ENCODE measurements at regions not wholly inside any gene's neighbourhood (a gene's known extent, or its start where the extent isn't known, plus 50 kb on each side); places are given as distances from the start of the nearest gene placed in this dataset.

DNA sequence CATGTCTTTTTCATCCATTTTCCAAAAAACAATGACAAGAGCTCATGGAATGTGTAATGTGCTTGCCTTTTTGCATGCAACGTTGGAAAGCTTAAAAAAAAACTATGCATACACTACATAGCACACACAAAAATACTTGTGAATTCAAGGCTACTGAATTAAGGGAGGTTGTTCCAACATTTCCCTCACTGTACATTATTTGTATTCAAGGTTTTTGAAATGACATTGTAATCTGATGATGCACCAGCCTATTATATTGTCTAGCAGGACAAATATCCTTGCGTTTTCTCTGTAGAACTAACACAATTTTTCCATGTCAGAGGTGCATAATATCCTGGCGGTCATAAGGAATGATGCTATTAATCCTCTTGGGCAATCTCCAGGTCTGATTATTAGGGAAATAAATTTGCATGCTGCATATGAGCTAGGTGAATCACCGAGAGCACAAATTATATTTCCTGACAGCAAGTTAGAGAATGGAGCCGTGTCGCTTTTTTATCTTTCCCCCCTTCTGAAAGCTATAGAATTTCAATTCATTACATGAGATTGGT lies 836.9 kb upstream of the FANCL start:
- Histone ChIP-seq H3K36me3 (ENCODE audit: insufficient read depth, low read length) (no peaks in the 10 kb centered on the region), H3K4me3 (ENCODE audit: low read length in 2 of 2) (no peak overlapping the region), H3K27ac (ENCODE audit: low read depth, low read length) (no peak overlapping the region), H3K4me1 (ENCODE audit: insufficient read depth, low read length) (no peaks in the 10 kb centered on the region), H3K27me3 (ENCODE audit: insufficient read depth, low read length) (no peaks in the 10 kb centered on the region), H3K9me3 (ENCODE audit: control insufficient read depth in 1 of 2, low read length in 2 of 2) (no peaks in the 10 kb centered on the region)
- intact Hi-C loops (cut with micrococcal nuclease): no loop called here
- H3K27me3 Mint-ChIP-seq: peaks cover 0 to 1% of the 10 kb centered on the region in 2 donors
- ChIA-PET CTCF (ENCODE audit: partially characterized antibody) (no interaction called here), POLR2A (ENCODE audit: partially characterized antibody) (no interaction called here)
- no peak for DNase-seq
- H3K4me3 Mint-ChIP-seq: no peak overlapping the region
- H3K4me1 Mint-ChIP-seq: no peaks in the 10 kb centered on the region
- no peaks in the 10 kb centered on the region for H3K36me3 Mint-ChIP-seq
- peaks cover 0 to 3% (median 0%) of the 10 kb centered on the region in 8 donors for H3K9me3 Mint-ChIP-seq
- H3K27ac Mint-ChIP-seq: no peak overlapping the region

DNA sequence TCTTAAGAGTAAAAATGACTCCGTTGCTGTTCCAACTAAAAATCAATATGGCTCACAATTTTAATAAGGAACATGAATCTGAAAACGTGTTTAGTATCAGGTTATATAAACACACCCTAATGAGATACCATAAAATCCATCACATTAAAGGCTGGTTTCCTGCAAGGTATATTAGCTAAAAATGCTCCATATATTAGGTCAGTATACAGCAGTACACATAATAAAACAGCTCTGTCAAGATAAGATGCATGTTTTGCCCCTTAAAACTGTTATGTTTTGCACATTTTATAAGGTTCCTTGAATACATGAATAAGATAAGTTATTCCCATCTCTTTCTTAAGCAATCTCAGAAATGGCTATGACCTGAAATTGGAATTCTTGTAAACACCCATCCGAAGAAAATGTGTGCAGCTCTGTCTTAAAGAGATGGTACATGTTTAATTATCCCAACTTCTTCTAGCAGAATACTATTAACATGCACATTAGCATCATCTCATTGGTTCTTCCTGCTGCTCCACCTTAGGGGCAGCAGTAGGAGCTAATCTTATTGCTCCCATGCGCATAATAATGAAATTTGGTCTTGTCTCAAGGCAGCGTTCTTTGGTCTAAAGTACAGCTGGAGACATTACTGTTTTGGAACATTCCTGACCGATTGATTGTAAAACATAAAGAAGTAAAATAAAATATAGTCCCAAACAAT lies 836.1 kb upstream of the FANCL start:
- intact Hi-C loops (cut with micrococcal nuclease): no loop called here
- Mint-ChIP-seq H3K9me3 (peaks cover 0 to 3% (median 0%) of the 10 kb centered on the region in 8 donors), H3K36me3 (no peaks in the 10 kb centered on the region), H3K27me3 (peaks cover 0 to 1% of the 10 kb centered on the region in 2 donors), H3K4me3 (no peak overlapping the region), H3K4me1 (no peaks in the 10 kb centered on the region), H3K27ac (no peak overlapping the region)
- H3K9me3 ChIP-seq (ENCODE audit: control insufficient read depth in 1 of 2, low read length in 2 of 2): no peaks in the 10 kb centered on the region
- DNase-seq: no peak
- H3K27me3 ChIP-seq (ENCODE audit: insufficient read depth, low read length): no peaks in the 10 kb centered on the region
- ChIA-PET POLR2A (ENCODE audit: partially characterized antibody) (no interaction called here), CTCF (ENCODE audit: partially characterized antibody) (no interaction called here)
- H3K27ac ChIP-seq (ENCODE audit: low read depth, low read length): no peak overlapping the region
- no peak overlapping the region for H3K4me3 ChIP-seq (ENCODE audit: low read length in 2 of 2)
- H3K4me1 ChIP-seq (ENCODE audit: insufficient read depth, low read length): no peaks in the 10 kb centered on the region
- no peaks in the 10 kb centered on the region for H3K36me3 ChIP-seq (ENCODE audit: insufficient read depth, low read length)

DNA sequence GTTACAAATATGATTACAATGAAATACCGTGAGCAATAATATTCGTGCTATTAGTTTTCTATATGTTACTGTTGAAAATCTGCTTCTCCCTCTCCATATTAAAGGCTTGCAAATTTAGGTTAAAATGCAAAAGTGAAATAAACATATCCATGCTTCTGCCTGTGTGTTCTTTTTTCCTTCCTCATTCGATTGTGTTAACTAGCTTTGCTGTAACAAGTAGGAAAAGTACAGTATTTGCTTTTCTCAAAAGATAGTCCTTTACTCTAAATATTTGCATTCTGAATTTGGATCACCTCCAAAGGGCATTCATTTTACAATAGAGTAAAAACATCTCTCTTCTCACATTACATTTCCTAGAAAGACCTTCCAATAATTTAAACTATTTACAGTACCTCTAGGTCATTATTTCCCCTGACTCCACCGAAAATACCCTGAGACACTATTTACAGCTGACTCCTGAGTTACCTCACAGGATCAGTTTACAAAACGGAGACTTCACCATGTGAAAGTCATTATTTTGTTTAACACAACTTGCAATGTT lies 835.0 kb upstream of the FANCL start:
- H3K27me3 ChIP-seq (ENCODE audit: insufficient read depth, low read length): no peaks in the 10 kb centered on the region
- H3K27ac Mint-ChIP-seq: no peak overlapping the region
- no peaks in the 10 kb centered on the region for H3K4me1 Mint-ChIP-seq
- POLR2A ChIA-PET (ENCODE audit: partially characterized antibody): no interaction called here
- no peaks in the 10 kb centered on the region for H3K9me3 ChIP-seq (ENCODE audit: control insufficient read depth in 1 of 2, low read length in 2 of 2)
- H3K27me3 Mint-ChIP-seq: peaks cover 0 to 1% of the 10 kb centered on the region in 2 donors
- CTCF ChIA-PET (ENCODE audit: partially characterized antibody): no interaction called here
- H3K36me3 ChIP-seq (ENCODE audit: insufficient read depth, low read length): no peaks in the 10 kb centered on the region
- H3K36me3 Mint-ChIP-seq: no peaks in the 10 kb centered on the region
- H3K4me3 Mint-ChIP-seq: no peak overlapping the region
- intact Hi-C loops (cut with micrococcal nuclease): no loop called here
- peaks cover 0 to 9% (median 2%) of the 10 kb centered on the region in 8 donors for H3K9me3 Mint-ChIP-seq
- no peak overlapping the region for H3K27ac ChIP-seq (ENCODE audit: low read depth, low read length)
- no peak overlapping the region for H3K4me3 ChIP-seq (ENCODE audit: low read length in 2 of 2)
- H3K4me1 ChIP-seq (ENCODE audit: insufficient read depth, low read length): no peaks in the 10 kb centered on the region
- DNase-seq: no peak

DNA sequence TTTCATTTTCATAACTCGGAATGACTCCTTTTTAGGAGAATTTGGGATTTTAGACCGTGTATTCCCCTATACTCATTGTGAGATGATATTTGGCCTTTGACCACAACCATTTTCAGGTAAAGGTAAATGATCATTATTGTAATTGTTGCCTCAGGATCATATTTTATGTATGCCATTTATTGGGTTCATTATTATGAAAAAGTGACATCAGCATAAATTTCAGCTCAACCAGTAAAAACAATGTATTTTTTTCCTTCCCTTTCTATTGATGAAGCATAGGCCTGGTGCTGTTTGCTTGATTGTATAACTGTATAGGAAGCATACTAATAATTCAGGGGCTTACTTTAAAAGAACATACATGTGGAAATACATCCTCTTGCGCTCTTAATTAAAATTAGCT lies 832.9 kb upstream of the FANCL start:
- no peaks in the 10 kb centered on the region for H3K36me3 Mint-ChIP-seq
- H3K9me3 Mint-ChIP-seq: peaks cover 0 to 12% (median 5%) of the 10 kb centered on the region in 8 donors
- H3K36me3 ChIP-seq (ENCODE audit: insufficient read depth, low read length): no peaks in the 10 kb centered on the region
- ChIA-PET POLR2A (ENCODE audit: partially characterized antibody) (no interaction called here), CTCF (ENCODE audit: partially characterized antibody) (no interaction called here)
- H3K9me3 ChIP-seq (ENCODE audit: control insufficient read depth in 1 of 2, low read length in 2 of 2): no peaks in the 10 kb centered on the region
- no peaks in the 10 kb centered on the region for H3K4me1 Mint-ChIP-seq
- no peaks in the 10 kb centered on the region for H3K27me3 ChIP-seq (ENCODE audit: insufficient read depth, low read length)
- H3K4me3 ChIP-seq (ENCODE audit: low read length in 2 of 2): no peak overlapping the region
- H3K27ac Mint-ChIP-seq: no peak overlapping the region
- no peak for DNase-seq
- no peak overlapping the region for H3K4me3 Mint-ChIP-seq
- intact Hi-C loops (cut with micrococcal nuclease): no loop called here
- H3K4me1 ChIP-seq (ENCODE audit: insufficient read depth, low read length): no peaks in the 10 kb centered on the region
- no peaks in the 10 kb centered on the region for H3K27me3 Mint-ChIP-seq
- H3K27ac ChIP-seq (ENCODE audit: low read depth, low read length): no peak overlapping the region

DNA sequence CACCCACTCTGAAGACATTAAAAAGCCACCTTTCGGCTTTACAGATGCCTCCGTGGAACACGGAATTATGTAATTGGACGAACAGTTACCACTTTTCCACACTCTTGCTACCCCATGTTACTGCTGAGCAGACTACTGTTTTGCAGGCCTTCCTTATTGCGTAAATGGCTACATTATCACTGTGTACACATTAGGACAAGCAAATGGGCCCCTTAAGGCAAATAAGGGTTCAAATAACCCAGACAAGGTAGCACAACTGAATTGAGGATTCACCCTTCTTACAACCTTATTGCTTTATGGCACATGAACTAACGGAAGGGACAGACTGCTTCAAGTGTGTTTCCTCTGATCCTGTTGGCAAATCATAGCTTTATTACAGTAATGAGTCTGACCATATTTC lies 832.2 kb upstream of the FANCL start:
- CTCF ChIA-PET (ENCODE audit: partially characterized antibody): no interaction called here
- no peaks in the 10 kb centered on the region for H3K4me1 Mint-ChIP-seq

DNA sequence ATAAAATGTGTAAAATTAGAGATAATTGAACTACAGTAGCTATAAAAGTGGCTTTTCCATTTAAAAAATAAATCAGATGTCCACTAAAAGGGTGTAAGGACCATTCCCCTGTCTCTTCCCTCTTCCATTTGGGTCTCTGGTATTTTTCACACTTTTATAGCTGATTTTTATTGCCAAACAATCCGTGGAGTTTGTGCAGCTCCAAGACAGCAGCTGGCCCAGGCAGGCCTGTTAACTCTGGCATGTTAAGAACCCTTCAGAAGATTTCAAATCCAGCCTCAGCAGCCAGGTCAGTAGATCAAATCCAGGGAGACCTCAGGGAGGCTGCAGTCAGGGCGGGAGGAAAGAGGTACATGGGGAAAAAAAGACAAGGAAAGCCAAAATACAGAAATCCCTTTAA lies 827.1 kb upstream of the FANCL start:
- DNase-seq: no peak
- no peaks in the 10 kb centered on the region for H3K27me3 Mint-ChIP-seq
- H3K36me3 ChIP-seq (ENCODE audit: insufficient read depth, low read length): no peaks in the 10 kb centered on the region
- H3K9me3 ChIP-seq (ENCODE audit: control insufficient read depth in 1 of 2, low read length in 2 of 2): no peaks in the 10 kb centered on the region
- no peak overlapping the region for H3K4me3 Mint-ChIP-seq
- peaks cover 0 to 12% (median 7%) of the 10 kb centered on the region in 8 donors for H3K9me3 Mint-ChIP-seq
- ChIA-PET POLR2A (ENCODE audit: partially characterized antibody) (no interaction called here), CTCF (ENCODE audit: partially characterized antibody) (no interaction called here)
- no peak overlapping the region for H3K27ac ChIP-seq (ENCODE audit: low read depth, low read length)
- no peaks in the 10 kb centered on the region for H3K27me3 ChIP-seq (ENCODE audit: insufficient read depth, low read length)
- no peaks in the 10 kb centered on the region for H3K4me1 Mint-ChIP-seq
- intact Hi-C loops (cut with micrococcal nuclease): no loop called here
- H3K27ac Mint-ChIP-seq: no peak overlapping the region
- no peaks in the 10 kb centered on the region for H3K4me1 ChIP-seq (ENCODE audit: insufficient read depth, low read length)
- no peak overlapping the region for H3K4me3 ChIP-seq (ENCODE audit: low read length in 2 of 2)
- no peaks in the 10 kb centered on the region for H3K36me3 Mint-ChIP-seq

More for the DNA sequence above, 832.2 kb upstream of the FANCL start:
- H3K27ac Mint-ChIP-seq: no peak overlapping the region
- intact Hi-C loops (cut with micrococcal nuclease): no loop called here
- H3K36me3 Mint-ChIP-seq: no peaks in the 10 kb centered on the region
- no peaks in the 10 kb centered on the region for H3K36me3 ChIP-seq (ENCODE audit: insufficient read depth, low read length)
- H3K4me1 ChIP-seq (ENCODE audit: insufficient read depth, low read length): no peaks in the 10 kb centered on the region
- DNase-seq: no peak
- H3K27me3 ChIP-seq (ENCODE audit: insufficient read depth, low read length): no peaks in the 10 kb centered on the region
- no peak overlapping the region for H3K4me3 ChIP-seq (ENCODE audit: low read length in 2 of 2)
- H3K27ac ChIP-seq (ENCODE audit: low read depth, low read length): no peak overlapping the region
- no peaks in the 10 kb centered on the region for H3K27me3 Mint-ChIP-seq
- H3K9me3 ChIP-seq (ENCODE audit: control insufficient read depth in 1 of 2, low read length in 2 of 2): no peaks in the 10 kb centered on the region
- H3K4me3 Mint-ChIP-seq: no peak overlapping the region
- peaks cover 0 to 12% (median 5%) of the 10 kb centered on the region in 8 donors for H3K9me3 Mint-ChIP-seq
- POLR2A ChIA-PET (ENCODE audit: partially characterized antibody): no interaction called here

DNA sequence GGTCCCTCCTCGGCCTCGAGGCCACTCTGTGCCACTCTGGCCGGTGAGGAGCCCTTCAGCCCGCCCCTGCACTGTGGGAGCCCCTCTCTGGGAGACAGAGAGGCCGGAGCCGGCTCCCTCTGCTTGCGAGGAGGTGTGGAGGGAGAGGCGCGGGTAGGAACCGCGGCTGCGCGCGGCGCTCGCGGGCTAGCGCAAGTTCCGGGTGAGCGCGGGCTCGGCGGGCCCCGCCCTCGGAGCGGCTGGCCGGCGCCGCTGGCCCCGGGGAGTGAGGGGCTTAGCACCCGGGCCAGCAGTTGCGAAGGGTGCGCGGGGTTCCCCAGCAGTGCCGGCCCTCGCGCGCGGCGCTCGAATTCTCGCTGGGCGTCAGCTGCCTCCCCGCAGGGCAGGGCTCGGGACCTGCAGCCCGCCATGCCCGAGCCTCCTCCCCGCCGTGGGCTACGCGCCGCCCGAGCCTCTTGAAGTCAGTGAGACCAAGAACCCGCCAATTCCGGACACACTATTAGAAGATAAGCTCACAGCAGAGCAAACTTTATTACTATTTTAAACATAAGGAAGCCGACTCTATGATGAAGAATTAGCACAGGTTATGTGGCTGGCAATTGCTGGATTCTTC lies 825.8 kb upstream of the FANCL start:
- no peak overlapping the region for H3K27ac ChIP-seq (ENCODE audit: low read depth, low read length)
- Mint-ChIP-seq H3K27ac (no peak overlapping the region), H3K27me3 (no peaks in the 10 kb centered on the region), H3K9me3 (peaks cover 0 to 12% (median 7%) of the 10 kb centered on the region in 8 donors), H3K36me3 (no peaks in the 10 kb centered on the region), H3K4me1 (no peaks in the 10 kb centered on the region), H3K4me3 (no peak overlapping the region)
- no peaks in the 10 kb centered on the region for H3K36me3 ChIP-seq (ENCODE audit: insufficient read depth, low read length)
- ChIA-PET CTCF (ENCODE audit: partially characterized antibody) (no interaction called here), POLR2A (ENCODE audit: partially characterized antibody) (no interaction called here)
- no peak for DNase-seq
- H3K4me3 ChIP-seq (ENCODE audit: low read length in 2 of 2): no peak overlapping the region
- no peaks in the 10 kb centered on the region for H3K27me3 ChIP-seq (ENCODE audit: insufficient read depth, low read length)
- no peaks in the 10 kb centered on the region for H3K4me1 ChIP-seq (ENCODE audit: insufficient read depth, low read length)
- no peaks in the 10 kb centered on the region for H3K9me3 ChIP-seq (ENCODE audit: control insufficient read depth in 1 of 2, low read length in 2 of 2)
- intact Hi-C loops (cut with micrococcal nuclease): no loop called here
